Hematopoietic multipotent progenitor cell treated with erythropoietin and hydrocortisone succinate and interleukin-3 and kit ligand, for 6 days (in vitro differentiated cells): ENCODE measurements at regions not wholly inside any gene's neighbourhood (a gene's known extent, or its start where the extent isn't known, plus 50 kb on each side); places are given as distances from the start of the nearest gene placed in this dataset.

Experiments used
- DNase-seq: peaks from one replicate; pipeline ENCODE4 v3.0.0-alpha.2; 2015

GRCh38 chr2:128867311-128867710 lies 548.6 kb upstream of the HS6ST1 start:
- DNase-seq, result no peak

GRCh38 chr2:128867936-128868636 lies 549.4 kb upstream of the HS6ST1 start:
- no peak for DNase-seq

GRCh38 chr2:128868686-128869551 lies 550.3 kb upstream of the HS6ST1 start:
- DNase-seq, result no peak

- no peak for DNase-seq
These were observed 555.9 kb upstream of the HS6ST1 start for GRCh38 chr2:128874608-128875007.

GRCh38 chr2:128876986-128877983 lies 558.6 kb upstream of the HS6ST1 start:
- no peak for DNase-seq

GRCh38 chr2:128879161-128879560 lies 560.5 kb upstream of the HS6ST1 start:
- DNase-seq, result no peak

- no peak for DNase-seq
These were observed 576.2 kb upstream of the HS6ST1 start for GRCh38 chr2:128894896-128895295.

GRCh38 chr2:128901572-128902391 lies 583.1 kb upstream of the HS6ST1 start:
- DNase-seq, result no peak

GRCh38 chr2:128903637-128904036 lies 585.0 kb upstream of the HS6ST1 start:
- DNase-seq, result no peak

GRCh38 chr2:128911276-128911675 lies 592.6 kb upstream of the HS6ST1 start:
- DNase-seq, result no peak

GRCh38 chr2:128914320-128914719 lies 595.7 kb upstream of the HS6ST1 start:
- no peak for DNase-seq

GRCh38 chr2:128921751-128922150 lies 603.1 kb upstream of the HS6ST1 start:
- no peak for DNase-seq

GRCh38 chr2:128922154-128922553 lies 603.5 kb upstream of the HS6ST1 start:
- DNase-seq, result no peak

GRCh38 chr2:128925631-128926030 lies 607.0 kb upstream of the HS6ST1 start:
- DNase-seq, result no peak

GRCh38 chr2:128930101-128930500 lies 611.4 kb upstream of the HS6ST1 start:
- DNase-seq, result no peak

GRCh38 chr2:128940378-128940777 lies 621.7 kb upstream of the HS6ST1 start:
- DNase-seq, result no peak

GRCh38 chr2:128941751-128942150 lies 623.1 kb upstream of the HS6ST1 start:
- DNase-seq, result no peak

- DNase-seq, result no peak
These were observed 630.7 kb upstream of the HS6ST1 start for GRCh38 chr2:128949360-128949759.

GRCh38 chr2:128950758-128951157 lies 632.1 kb upstream of the HS6ST1 start:
- no peak for DNase-seq

- DNase-seq, result no peak
These were observed 639.6 kb upstream of the HS6ST1 start for GRCh38 chr2:128958241-128958640.

- no peak for DNase-seq
These were observed 649.0 kb upstream of the HS6ST1 start for GRCh38 chr2:128967646-128968045.

GRCh38 chr2:128969374-128969773 lies 650.7 kb upstream of the HS6ST1 start:
- DNase-seq, result no peak
